HT-29 (cell line): ENCODE measurements at regions not wholly inside any gene's neighbourhood (a gene's known extent, or its start where the extent isn't known, plus 50 kb on each side); places are given as distances from the start of the nearest gene placed in this dataset.

Experiments used
- DNase-seq: peaks from one replicate; pipeline ENCODE4 v3.0.0-alpha.2; 2015; ENCODE audit warnings: low spot score

DNA sequence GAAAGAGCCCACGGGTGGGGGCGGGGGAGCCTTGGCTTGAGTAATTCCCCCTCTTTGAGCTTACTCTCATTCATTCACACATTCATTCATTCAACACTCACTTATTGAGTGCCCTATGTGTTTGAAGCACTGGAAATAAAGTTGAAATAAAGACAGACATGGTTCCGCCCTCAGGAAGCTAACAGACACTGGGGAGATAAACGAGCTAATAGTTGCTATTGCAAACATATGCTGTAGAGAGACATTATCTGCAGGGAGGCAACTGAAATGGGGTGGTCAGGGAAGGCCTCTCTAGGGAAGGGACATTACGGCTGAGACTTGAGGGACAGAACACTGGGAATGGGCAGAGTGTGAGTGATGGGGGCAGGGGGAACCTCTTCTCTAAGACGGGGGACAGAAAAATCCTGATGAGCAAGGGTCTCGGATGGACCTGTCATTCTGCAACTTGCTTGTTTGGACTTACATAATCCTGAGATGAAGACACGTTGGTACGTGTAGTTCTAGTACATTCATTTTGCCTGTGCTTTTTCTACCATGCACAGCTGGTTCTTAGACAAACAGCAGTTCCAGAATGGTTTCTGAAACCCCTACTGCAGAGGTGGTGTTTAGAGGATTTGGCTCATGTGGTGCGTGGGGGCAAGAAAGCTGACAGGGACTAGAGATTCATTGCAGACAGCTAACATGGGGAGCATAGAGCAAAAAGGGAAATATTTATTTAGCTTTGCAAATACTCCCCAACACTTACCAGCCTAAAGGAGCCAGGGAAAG, 71.1 kb upstream of the BLCAP start:
- DNase-seq, result no peak

GRCh38 chr20:37598100-37598543, 70.4 kb upstream of the BLCAP start:
- DNase-seq, result no peak

DNA sequence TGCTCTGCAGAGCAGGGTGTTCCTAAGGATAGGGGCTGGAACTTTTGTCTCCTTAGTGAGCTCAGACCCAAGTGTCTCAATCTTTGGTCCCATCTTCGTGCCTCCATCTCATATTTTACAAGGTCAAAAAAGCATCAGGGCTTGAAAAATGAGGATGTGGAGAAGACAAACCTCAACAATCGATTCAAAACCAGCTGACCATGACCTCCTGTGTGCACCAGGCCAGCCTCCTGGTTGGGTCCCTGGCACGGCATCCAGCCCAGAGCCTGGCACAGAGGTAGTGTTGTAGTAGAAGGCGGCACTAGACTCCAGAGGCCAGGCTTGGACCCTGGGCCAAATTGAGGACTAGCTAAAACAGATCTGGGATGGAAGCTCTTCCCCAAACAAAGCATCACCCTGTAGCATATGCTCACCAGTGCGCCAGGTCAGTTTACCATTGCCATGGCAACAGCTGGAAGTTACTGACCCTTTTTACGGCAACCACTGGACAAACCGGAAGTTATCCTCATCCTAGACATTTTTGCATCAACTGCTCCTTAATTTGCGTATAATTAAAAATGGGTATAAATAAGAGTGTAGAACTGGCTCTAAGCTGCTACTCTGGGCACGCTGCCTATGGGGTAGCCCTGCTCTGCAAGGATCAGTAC, 69.3 kb upstream of the BLCAP start:
- DNase-seq, result no peak

- DNase-seq, result no peak
Observed at GRCh38 chr20:37596168-37596567, 68.5 kb upstream of the BLCAP start.

GRCh38 chr20:37593710-37594109, 66.0 kb upstream of the BLCAP start:
- DNase-seq, result no peak

- no peak for DNase-seq
Observed at GRCh38 chr20:37590938-37591490, 63.3 kb upstream of the BLCAP start.

DNA sequence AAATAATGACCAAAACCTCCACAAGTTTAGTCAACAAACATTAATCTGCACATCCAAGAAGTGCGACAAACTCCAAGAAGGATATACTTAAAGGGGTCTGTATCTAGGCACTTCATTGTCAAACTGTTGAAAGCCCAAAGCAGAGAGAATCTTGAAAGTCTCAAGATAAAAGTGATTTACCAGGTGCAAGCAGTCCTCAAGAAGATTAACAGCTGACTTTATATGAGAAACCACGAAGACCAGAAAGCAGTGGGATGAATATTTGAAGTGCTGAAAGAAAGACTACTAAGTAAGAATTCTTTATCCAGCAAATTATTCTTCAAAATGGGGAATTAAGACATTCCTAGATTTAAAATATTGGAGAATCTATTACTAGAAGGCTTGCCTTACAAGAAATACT, 58.4 kb upstream of the BLCAP start:
- no peak for DNase-seq

- no peak for DNase-seq
Observed at GRCh38 chr20:37584238-37584807, 56.6 kb upstream of the BLCAP start.

DNA sequence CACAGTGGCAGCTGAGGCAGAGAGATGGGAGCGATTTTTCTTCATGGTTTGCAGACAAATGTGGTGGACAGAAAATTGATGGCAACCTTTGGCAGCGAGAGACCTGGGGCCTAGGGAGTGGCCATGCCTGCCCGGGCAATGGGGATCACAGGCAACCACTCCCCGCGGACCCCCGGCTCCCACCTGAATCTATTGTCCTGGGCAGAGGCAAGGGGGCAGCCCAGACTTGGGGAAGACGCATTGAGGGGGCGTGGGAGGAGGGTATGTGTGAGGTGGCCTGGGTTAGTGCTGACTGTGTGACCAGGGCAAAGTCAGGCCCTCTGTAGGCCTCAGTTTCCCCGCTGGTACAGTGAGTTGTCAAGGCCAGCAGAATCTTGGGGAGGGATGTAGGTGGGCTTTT, 53.6 kb upstream of the BLCAP start:
- no peak for DNase-seq

DNA sequence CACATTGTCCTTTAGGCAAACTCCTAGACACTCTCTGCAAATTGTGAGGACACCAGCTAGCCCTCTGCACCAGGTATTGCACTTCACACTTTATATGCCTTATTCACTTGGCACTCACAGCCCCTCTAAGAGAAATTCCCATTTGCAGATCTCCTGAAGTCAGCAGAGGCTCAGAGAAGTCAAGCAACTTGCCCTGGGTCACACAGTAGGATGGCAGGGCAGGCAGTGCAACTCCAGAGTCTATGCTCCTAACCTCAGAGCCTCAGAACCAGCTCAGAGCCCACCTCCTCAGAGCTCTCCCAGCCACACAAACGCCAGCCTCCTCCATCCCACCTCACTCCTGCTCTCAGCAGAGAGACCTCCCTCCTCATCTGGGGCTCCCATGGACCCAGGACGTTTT, 52.4 kb upstream of the BLCAP start:
- no peak for DNase-seq

GRCh38 chr20:37579106-37579505, 51.4 kb upstream of the BLCAP start:
- no peak for DNase-seq

- no peak for DNase-seq
Observed at GRCh38 chr20:37577981-37578380, 50.3 kb upstream of the BLCAP start.
